Lung microvascular endothelial cell (primary cell): ENCODE measurements at regions not wholly inside any gene's neighbourhood (a gene's known extent, or its start where the extent isn't known, plus 50 kb on each side); places are given as distances from the start of the nearest gene placed in this dataset.
"Not testable (repeated sequence)": the region's sequence is repeated elsewhere in the genome, so short reads cannot be mapped to it uniquely, and the experiment has no call there.

ENCODE experiments used
- DNase-seq, 2 donors: peaks; one replicate each; pipeline versions ENCODE4 v3.0.0 to v3.0.0-alpha.2; 2010; ENCODE audit warnings: low read depth in 2 of 2

- no peak for DNase-seq
Measured at GRCh38 chr13:90205911-90206310, 1141.6 kb upstream of the MIR17HG start.

GRCh38 chr13:90217275-90217674, 1130.2 kb upstream of the MIR17HG start:
- DNase-seq = no peak

GRCh38 chr13:90222758-90223157, 1124.7 kb upstream of the MIR17HG start:
- DNase-seq = no peak

- DNase-seq = no peak
Measured at GRCh38 chr13:90230311-90230710, 1117.2 kb upstream of the MIR17HG start.

- DNase-seq = no peak
Measured at GRCh38 chr13:90232291-90232690, 1115.2 kb upstream of the MIR17HG start.

GRCh38 chr13:90233933-90234672, 1113.4 kb upstream of the MIR17HG start:
- no peak for DNase-seq

- DNase-seq = no peak
Measured at GRCh38 chr13:90237852-90238251, 1109.6 kb upstream of the MIR17HG start.

GRCh38 chr13:90238413-90238812, 1109.1 kb upstream of the MIR17HG start:
- DNase-seq = no peak

- no peak for DNase-seq
Measured at GRCh38 chr13:90239130-90239529, 1108.4 kb upstream of the MIR17HG start.

GRCh38 chr13:90246005-90246404, 1101.5 kb upstream of the MIR17HG start:
- DNase-seq = no peak

GRCh38 chr13:90246687-90247345, 1100.7 kb upstream of the MIR17HG start:
- no peak for DNase-seq

- no peak for DNase-seq
Measured at GRCh38 chr13:90253806-90254205, 1093.7 kb upstream of the MIR17HG start.

GRCh38 chr13:90254437-90254836, 1093.0 kb upstream of the MIR17HG start:
- DNase-seq = no peak

GRCh38 chr13:90256746-90257145, 1090.7 kb upstream of the MIR17HG start:
- no peak for DNase-seq

GRCh38 chr13:90258129-90258528, 1089.4 kb upstream of the MIR17HG start:
- DNase-seq = no peak

GRCh38 chr13:90261343-90261742, 1086.1 kb upstream of the MIR17HG start:
- no peak for DNase-seq

GRCh38 chr13:90270226-90270625, 1077.3 kb upstream of the MIR17HG start:
- peak in 1 of 2 donors; percentile 2 for DNase-seq

GRCh38 chr13:90272356-90272755, 1075.1 kb upstream of the MIR17HG start:
- DNase-seq = peak in 1 of 2 donors; percentile 77

GRCh38 chr13:90276216-90276615, 1071.3 kb upstream of the MIR17HG start:
- DNase-seq = no peak

GRCh38 chr13:90278231-90278630, 1069.3 kb upstream of the MIR17HG start:
- not testable (repeated sequence) for DNase-seq

- DNase-seq = peak in 1 of 2 donors; percentile 41
Measured at GRCh38 chr13:90281709-90282108, 1065.8 kb upstream of the MIR17HG start.

GRCh38 chr13:90287521-90287920, 1060.0 kb upstream of the MIR17HG start:
- no peak for DNase-seq

GRCh38 chr13:90293793-90294361, 1053.6 kb upstream of the MIR17HG start:
- DNase-seq = no peak
